NCI-H1694 (cell line): ENCODE measurements at regions not wholly inside any gene's neighbourhood (a gene's known extent, or its start where the extent isn't known, plus 50 kb on each side); places are given as distances from the start of the nearest gene placed in this dataset.

Experiments used
- DNase-seq: peaks from one replicate; lab custom pipeline; 2025; lab: John Stamatoyannopoulos, UW

DNA sequence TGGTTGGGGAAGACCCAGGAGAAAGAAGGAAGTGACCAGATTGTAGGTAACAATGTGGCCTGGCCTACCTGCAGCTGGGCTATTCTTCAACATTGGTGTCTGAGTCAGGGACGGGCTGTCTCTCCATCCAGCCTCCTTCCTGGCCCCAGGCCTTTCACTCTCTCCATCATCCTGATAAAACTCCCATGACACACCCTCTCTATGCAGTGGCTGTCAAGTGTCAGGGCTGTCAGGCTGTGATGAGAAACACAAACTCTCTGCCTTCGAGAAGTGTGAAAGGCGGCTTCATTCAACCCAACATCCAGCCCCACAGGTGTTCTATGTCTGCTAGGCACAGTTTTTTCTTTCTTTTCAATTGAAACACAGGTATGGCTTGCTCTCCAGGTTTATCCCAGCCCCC is 153.3 kb upstream of the VSTM2B start:
- DNase-seq, result no peak

GRCh38 chr19:29372921-29373797 is 152.6 kb upstream of the VSTM2B start:
- no peak for DNase-seq

DNA sequence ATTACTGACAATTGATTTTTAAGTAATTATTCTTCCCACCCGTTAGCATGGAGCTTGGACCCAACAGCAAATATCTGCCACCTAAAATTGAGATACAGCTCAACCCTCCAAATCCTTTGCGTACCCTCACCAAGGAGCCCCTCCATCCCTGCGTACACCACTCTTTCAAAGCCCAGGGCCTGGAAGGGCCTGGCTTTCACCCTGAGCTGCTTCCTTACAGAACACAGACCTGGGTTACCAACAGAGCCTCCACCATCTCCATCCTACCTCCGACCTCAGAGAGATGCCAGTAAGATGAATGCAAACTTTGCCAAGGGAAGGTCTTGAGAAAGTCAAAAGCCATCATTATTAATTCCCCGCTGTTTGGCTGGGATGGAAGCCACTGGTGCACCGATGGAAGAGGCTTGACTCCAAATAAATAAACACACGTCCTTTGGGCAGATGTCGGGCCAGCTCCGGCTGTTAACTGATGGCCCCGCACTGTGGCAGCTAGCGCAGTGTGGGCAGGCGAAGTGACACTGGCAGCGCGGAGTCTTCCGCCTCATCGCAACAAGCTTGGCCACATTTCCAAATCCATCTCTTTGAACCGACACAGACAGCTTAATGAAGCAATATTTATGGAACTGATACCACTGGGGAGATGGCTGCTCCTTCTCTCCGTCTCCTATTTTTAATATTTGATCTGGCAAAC is 150.2 kb upstream of the VSTM2B start:
- no peak for DNase-seq

DNA sequence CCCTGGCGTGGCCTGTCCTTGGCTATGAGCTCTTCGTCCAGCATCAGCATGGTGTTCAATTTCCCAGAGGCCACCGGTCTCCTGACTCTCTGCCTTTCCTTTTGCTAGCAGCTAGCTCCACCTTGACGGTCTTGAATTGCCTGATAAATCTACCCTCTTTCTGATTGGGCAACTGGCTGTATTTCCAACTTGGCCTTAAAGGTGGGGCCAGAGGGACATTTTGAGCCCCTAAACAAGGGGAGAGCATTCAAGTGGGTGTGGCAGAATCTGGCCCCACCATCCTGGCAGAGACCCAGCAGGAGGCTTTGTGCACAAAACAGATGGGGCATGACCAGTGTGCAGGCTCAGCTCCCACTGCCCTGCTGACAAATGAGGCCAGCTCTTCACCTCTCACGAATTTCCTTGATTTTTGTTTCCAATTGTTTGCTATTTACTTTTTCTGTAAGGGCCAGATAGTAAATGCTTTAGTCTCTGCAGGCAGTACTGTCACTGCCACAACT is 148.9 kb upstream of the VSTM2B start:
- DNase-seq, result no peak

DNA sequence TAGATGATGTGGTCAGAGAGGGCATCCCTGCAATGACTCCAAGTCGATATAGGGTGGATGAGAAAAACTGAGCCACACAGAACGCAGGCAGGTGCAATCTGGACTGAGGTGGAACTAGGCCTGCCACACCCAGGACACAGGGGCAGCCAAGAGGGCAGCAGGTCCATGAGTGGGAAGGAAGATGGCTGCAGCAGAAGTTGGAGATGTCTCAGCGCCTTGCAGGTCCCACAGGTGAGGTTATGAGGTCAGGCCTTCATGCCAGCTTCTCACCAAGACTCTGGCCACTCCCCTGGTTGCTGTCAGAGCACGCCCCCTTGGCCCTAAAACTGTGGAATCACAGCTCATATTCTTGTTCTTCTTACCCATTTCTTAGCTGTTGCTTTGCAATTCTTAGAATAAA is 147.7 kb upstream of the VSTM2B start:
- no peak for DNase-seq

GRCh38 chr19:29378543-29379080 is 147.2 kb upstream of the VSTM2B start:
- no peak for DNase-seq

DNA sequence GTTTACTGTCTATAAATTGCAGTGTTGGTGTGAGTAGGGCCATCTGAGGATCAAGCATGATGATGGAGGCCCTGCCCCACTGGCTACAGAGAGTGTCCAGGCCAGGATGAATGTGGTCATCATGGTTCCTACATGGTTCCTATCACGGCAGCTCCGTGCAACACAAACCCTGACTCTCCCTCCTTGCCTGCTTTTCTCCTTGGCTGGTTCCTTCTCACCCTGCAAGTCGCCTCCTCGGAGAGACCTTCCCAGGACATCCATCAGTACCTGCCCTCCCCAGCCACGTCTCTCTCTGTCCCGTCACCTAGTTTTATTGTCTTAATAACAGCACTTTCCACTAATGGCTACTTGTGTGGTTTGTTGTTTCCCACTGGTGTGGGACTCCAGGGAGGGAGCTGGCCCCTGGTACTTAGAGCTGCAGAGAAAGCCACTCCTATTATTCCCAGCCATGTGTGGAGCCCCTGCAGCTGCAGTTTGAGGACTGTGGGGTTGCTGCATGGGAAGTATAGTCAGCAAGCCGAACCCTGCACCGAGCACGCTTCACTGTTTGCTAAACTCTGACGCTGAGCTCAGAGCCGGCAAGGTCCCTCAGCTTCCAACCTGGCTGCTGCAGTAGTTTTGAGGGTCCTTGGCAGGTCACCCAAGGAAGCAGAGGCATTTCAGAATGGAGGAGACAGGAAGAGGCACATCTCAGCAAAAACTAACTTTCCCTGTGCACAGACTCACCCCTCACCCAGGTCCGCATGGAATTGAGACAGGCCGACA is 146.4 kb upstream of the VSTM2B start:
- no peak for DNase-seq

- no peak for DNase-seq
Measured at GRCh38 chr19:29380581-29380980, 145.2 kb upstream of the VSTM2B start.

DNA sequence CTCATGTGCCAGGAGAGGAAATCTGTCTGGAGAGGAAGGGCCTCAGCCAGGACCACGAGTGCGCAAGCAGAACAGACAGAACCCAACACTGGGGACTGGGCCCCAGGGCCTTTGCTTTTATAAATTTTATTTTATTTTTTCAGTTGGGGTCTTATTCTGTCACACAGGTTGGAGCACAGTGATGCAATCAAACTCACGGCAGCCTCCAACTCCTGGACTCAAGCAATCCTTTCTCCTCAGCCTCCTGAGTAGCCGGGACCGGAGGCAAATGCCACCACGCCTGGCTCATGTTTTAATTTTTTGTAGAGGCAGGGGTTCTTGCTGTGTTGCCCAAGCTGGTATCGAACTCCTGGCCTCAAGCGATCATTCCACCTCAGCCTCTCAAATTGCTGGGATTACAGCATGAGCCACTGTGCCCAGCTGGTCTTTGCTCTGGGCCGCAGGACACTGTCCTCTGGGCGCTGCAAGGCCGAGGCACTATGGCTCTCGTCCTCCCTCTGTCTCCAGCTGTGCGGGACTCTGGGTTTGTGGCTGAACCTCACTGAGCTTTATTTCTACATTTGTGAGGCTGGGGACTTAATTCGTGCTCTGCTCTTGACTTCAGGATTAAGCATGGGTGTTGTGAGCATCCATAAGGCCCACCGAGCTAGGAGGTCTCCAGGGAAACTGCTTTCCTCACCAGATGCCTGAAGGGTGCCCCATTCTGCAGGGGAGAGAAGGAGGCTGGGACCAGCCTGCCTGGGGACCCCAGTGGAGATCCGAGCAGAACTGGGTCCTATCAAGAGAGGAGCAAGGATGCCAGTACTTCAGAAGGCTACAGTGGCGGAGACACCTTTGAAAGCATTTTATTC is 144.2 kb upstream of the VSTM2B start:
- DNase-seq, result no peak

DNA sequence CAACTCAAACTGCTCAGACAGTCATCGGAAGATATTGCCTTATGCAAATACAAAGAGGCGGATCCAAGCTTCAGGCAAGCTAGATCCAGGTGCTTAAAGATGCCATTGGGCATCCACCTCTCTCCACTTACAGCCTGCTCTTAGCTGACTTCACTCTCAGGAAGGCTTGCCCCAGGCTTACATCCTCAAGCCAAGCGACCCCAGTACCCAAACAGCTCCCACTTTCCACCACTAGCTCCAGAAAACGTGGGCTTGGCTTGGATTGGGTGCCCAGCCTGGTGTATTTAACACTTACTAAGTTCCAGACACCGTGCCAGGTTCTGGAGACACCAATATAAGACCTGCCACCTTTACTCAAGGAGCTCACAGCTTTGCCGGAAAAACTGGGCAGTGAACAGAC is 142.1 kb upstream of the VSTM2B start:
- DNase-seq, result no peak

DNA sequence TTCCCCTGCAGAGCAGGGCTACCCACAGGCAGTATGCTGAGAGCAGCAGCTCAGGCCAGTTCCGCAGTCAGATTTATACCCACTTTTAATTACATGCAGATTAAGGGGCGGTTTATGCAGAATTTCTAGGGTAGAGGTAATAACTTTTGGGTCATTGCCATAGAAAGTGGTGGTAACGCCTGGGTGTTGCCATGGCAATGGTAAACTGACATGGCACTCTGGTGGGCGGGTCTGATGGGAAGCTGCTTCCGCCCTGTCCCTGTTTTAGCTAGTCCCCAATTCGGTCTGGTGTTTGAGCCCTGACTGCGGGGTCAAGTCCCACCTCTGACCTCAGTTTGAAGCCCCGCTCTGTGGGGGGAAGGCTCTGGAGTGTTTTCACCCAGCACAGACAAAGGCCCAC is 141.1 kb upstream of the VSTM2B start:
- no peak for DNase-seq

DNA sequence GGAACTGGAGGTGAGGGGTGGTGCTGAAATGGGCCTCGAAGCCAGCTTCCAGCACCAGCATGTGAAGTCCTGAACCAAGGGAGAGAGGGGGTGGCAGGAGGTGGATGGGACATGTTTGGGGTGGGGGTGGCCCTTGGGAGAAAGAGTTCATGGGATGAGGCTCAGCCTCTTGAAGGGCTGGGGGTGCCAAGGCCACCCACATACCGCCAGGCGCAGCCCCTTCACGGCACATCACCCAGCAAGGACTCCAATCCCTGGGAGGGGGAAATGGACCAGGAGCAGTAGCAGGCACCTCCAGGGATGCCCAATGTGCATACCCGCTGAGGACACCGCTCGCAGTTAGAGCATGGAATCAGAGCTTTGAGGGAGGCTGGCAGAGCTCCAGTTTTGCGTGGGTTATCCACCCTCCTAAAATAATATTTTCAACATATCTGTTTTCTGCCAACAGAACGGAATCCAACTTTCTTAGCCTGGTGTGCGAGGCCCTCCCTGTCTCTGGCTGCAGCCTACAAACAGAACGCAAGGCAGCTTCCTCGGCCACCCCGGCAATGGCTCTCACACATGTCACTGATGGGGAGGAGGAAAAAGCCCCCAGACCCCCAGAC is 140.5 kb upstream of the VSTM2B start:
- DNase-seq, result no peak

GRCh38 chr19:29386970-29387369 is 138.8 kb upstream of the VSTM2B start:
- no peak for DNase-seq

DNA sequence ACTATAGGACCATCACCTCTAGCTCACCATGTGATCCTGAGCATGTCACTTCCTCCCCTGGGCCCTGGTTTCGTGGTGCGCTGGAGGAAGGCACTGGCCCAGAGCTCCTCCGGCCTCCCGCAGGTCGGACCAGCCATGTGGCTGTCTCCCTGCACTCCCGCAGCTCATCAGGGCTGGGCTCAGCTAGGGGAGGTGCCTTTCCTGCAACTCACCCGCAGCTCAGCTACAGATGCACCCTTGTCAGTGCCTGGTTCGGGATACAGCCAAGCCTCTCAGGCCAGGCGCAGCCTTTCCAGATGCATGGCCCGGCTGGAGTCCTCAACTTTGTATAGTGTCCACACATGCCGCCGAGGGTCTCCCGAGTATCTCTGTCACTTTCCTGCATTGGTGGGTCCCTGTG is 138.2 kb upstream of the VSTM2B start:
- no peak for DNase-seq

- DNase-seq, result no peak
Measured at GRCh38 chr19:29389495-29389894, 136.3 kb upstream of the VSTM2B start.

- no peak for DNase-seq
Measured at GRCh38 chr19:29390742-29391141, 135.1 kb upstream of the VSTM2B start.

DNA sequence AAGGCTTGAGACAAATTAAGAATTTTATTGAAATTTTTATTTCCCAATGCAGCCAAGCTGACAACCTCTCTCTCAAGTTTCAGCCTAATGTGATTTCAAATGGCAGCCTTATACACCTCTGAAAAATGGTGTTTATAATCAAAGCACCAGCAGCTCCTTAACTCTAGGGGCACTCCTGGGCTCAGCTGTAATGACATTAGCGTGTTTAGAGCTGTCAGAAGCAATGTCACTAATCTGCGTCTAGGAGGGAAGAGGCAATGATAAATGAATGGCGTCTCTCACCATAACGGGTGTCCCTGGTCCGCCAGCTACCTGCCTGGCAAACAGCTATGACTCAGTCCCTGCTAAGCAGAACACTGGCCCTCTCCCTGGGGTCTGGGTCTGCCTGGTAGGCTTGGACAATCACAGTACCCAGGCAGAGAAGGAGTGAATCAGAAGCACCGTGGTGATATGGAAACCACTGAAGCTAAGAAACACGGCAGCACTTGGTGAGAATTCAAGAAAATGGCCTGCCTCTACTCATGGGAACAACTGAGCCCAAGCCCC is 131.8 kb upstream of the VSTM2B start:
- DNase-seq, result peak; percentile 75

DNA sequence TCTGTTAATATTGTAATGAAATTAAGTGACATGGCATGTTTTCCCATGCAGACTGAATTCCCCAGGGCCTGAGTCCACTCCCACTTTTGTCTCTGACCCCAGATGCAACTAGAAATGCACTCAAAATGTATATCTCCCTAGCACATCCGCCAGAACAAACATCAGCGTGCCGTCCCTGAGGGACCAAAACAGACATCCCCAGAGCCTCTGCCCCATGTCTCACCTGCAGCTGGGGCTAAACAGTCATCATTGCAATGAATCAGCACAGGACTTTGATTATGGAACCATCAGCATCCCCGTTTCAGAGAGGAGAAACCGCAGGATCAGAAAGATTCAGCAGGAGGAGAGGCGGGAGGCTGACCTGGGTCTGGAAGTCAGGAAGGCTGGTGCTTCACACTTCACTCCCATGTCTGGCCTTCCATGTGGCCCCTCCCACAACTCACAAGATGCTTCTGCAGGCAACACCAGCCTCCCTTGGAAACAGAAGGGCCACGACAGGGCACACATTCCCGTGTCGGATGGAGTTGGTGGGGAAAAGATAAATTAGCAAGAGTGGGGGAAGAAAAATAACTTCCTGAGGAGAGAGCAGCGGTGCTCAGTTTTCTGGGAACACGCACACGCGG is 130.6 kb upstream of the VSTM2B start:
- no peak for DNase-seq

GRCh38 chr19:29395734-29396414 is 129.9 kb upstream of the VSTM2B start:
- no peak for DNase-seq

DNA sequence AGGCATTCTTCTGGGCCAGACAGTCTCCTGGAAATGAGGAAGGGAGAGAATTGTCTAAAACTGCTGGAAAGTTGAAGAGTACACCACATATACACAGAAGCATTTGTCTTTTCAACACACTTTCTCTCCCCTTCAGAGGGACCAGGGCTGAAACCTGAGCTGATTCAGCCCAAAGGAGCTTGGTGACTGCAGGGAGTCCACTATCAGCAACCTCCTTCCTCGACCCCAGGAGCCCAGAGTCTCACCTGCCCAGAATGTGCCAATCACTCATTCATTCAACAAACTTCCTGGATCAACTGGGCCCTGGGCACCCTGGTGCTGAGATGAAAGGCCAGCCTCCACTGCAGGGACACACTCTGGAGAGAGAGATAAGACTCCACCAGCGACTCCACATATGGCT is 128.9 kb upstream of the VSTM2B start:
- no peak for DNase-seq
